GM18858 (cell line): ENCODE measurements at regions not wholly inside any gene's neighbourhood (a gene's known extent, or its start where the extent isn't known, plus 50 kb on each side); places are given as distances from the start of the nearest gene placed in this dataset.

Experiments
- ATAC-seq: cut with Tn5 transposase; IDR thresholded peaks from one replicate; pipeline ENCODE4 v1.9.1; 2021; ENCODE audit not compliant: unreplicated experiment

GRCh38 chr1:235027076-235027861 lies 101.4 kb downstream of the TOMM20 start:
- ATAC-seq: no peak

GRCh38 chr1:235025422-235025984 lies 103.1 kb downstream of the TOMM20 start:
- no peak for ATAC-seq

GRCh38 chr1:235024711-235025421 lies 103.8 kb downstream of the TOMM20 start:
- ATAC-seq: no peak

GRCh38 chr1:235023711-235024439 lies 104.8 kb downstream of the TOMM20 start:
- no peak for ATAC-seq

- no peak for ATAC-seq
Observed at GRCh38 chr1:235022981-235023710, 105.5 kb downstream of the TOMM20 start.

- no peak for ATAC-seq
Observed at GRCh38 chr1:235022341-235022980, 106.2 kb downstream of the TOMM20 start.

- ATAC-seq: no peak
Observed at GRCh38 chr1:235021815-235022214, 106.8 kb downstream of the TOMM20 start.

- no peak for ATAC-seq
Observed at GRCh38 chr1:235021321-235021720, 107.3 kb downstream of the TOMM20 start.

GRCh38 chr1:235019961-235020360 lies 108.7 kb downstream of the TOMM20 start:
- no peak for ATAC-seq

- ATAC-seq: no peak
Observed at GRCh38 chr1:235019471-235019870, 109.2 kb downstream of the TOMM20 start.

GRCh38 chr1:235018720-235019444 lies 109.8 kb downstream of the TOMM20 start:
- ATAC-seq: no peak

- ATAC-seq: no peak
Observed at GRCh38 chr1:235018161-235018560, 110.5 kb downstream of the TOMM20 start.

- ATAC-seq: no peak
Observed at GRCh38 chr1:235017719-235018118, 110.9 kb downstream of the TOMM20 start.

GRCh38 chr1:235017191-235017590 lies 111.4 kb downstream of the TOMM20 start:
- no peak for ATAC-seq

GRCh38 chr1:235015291-235015985 lies 113.2 kb downstream of the TOMM20 start:
- ATAC-seq: peak; percentile 32

GRCh38 chr1:235014756-235015155 lies 113.9 kb downstream of the TOMM20 start:
- ATAC-seq: no peak

- ATAC-seq: no peak
Observed at GRCh38 chr1:235013512-235013911, 115.1 kb downstream of the TOMM20 start.

GRCh38 chr1:235012436-235013210 lies 116.0 kb downstream of the TOMM20 start:
- no peak for ATAC-seq
